Stimulated activated naive CD8-positive, alpha-beta T cell treated with anti-CD3 and anti-CD28 coated beads, Interleukin-15, amount 100 ng/mL, for 72 hours (primary cell): ENCODE measurements at regions not wholly inside any gene's neighbourhood (a gene's known extent, or its start where the extent isn't known, plus 50 kb on each side); places are given as distances from the start of the nearest gene placed in this dataset.
"Not testable (repeated sequence)": the region's sequence is repeated elsewhere in the genome, so short reads cannot be mapped to it uniquely, and the experiment has no call there.

Experiments
- ATAC-seq: fragments of 150-1000 bp; cut with Tn5 transposase; 2 replicates; pipeline ENCODE4 v1.10.0; 2021; ENCODE audit warnings: mild to moderate bottlenecking, moderate library complexity
- DNase-seq, 2 donors: peaks; one replicate each; pipeline ENCODE4 v3.0.0; 2021 to 2022
- H3K27ac Mint-ChIP-seq, 2 donors: one replicate each; pipeline ENCODE4 v1.8.0; 2022; ENCODE audit warnings: mild to moderate bottlenecking in 2 of 2, mixed read lengths in 2 of 2, moderate library complexity in 2 of 2
- H3K27me3 Mint-ChIP-seq: one replicate; pipeline ENCODE4 v1.8.0; 2022; ENCODE audit warnings: mixed read lengths
- H3K4me1 Mint-ChIP-seq: one replicate; pipeline ENCODE4 v1.8.0; 2022; ENCODE audit warnings: mild to moderate bottlenecking, mixed read lengths
- H3K4me3 Mint-ChIP-seq, 2 donors: one replicate each; pipeline ENCODE4 v1.8.0; 2022; ENCODE audit warnings: mild to moderate bottlenecking in 2 of 2, mixed read lengths in 2 of 2, moderate library complexity in 1 of 2
- H3K9me3 Mint-ChIP-seq, 2 donors: one replicate each; pipeline ENCODE4 v1.8.0; 2022; ENCODE audit warnings: mixed read lengths in 2 of 2

DNA sequence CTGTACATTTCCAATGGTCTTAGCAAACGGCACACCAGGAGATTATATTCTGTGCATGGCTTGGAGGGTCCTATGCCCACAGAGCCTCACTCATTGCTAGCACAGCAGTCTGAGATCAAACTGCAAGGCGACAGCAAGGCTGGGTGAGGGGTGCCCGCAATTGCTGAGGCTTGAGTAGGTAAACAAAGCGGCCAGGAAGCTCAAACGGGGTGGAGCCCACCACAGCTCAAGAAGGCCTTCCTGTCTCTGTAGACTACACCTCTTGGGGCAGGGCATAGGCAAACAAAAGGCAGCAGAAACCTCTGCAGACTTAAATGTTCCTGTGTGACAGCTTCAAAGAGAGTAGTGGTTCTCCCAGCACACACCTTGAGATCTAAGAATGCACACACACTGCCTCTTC lies 91.3 kb downstream of the OR4A5 start:
- H3K4me3 Mint-ChIP-seq, ATAC-seq, H3K27me3 Mint-ChIP-seq, H3K4me1 Mint-ChIP-seq, H3K27ac Mint-ChIP-seq, DNase-seq: not testable (repeated sequence)
- H3K9me3 Mint-ChIP-seq = peaks cover 28 to 41% of the 10 kb centered on the region in 2 donors

GRCh38 chr11:54832676-54833075 lies 126.0 kb downstream of the OR4A5 start:
- DNase-seq = no peak
- peaks cover 20 to 40% of the 10 kb centered on the region in 2 donors for H3K9me3 Mint-ChIP-seq
- no peak for ATAC-seq

GRCh38 chr11:54855047-54855446 lies 148.4 kb downstream of the OR4A5 start:
- not testable (repeated sequence) for H3K4me1 Mint-ChIP-seq, DNase-seq, H3K4me3 Mint-ChIP-seq, H3K27me3 Mint-ChIP-seq, ATAC-seq, H3K27ac Mint-ChIP-seq
- peaks cover 19 to 51% of the 10 kb centered on the region in 2 donors for H3K9me3 Mint-ChIP-seq

More at GRCh38 chr11:54832676-54833075, 126.0 kb downstream of the OR4A5 start:
- no peak overlapping the region for H3K4me3 Mint-ChIP-seq
- no peak overlapping the region for H3K27ac Mint-ChIP-seq
- H3K4me1 Mint-ChIP-seq = no peaks in the 10 kb centered on the region
- no peaks in the 10 kb centered on the region for H3K27me3 Mint-ChIP-seq
